ENCODE measurements at regions not wholly inside any gene's neighbourhood (a gene's known extent, or its start where the extent isn't known, plus 50 kb on each side); places are given as distances from the start of the nearest gene placed in this dataset.

GRCh38 chr3:78519281-78519680 is 1248.5 kb downstream of the ROBO1 start:
- H3K9me3 ChIP-seq (ENCODE audit: insufficient read depth, low read length): no peaks in the 10 kb centered on the region
- no peaks in the 10 kb centered on the region for H3F3A ChIP-seq (ENCODE audit: insufficient read depth)
- H2AFZ ChIP-seq (ENCODE audit: low read depth, low read length, severe bottlenecking): no peak overlapping the region
- no peak overlapping the region for H3K4me3 ChIP-seq (ENCODE audit: insufficient read depth, low read length, poor library complexity, severe bottlenecking)
- no peaks in the 10 kb centered on the region; the same call in 1 of the 2 replicates for H3K36me3 ChIP-seq (ENCODE audit: low read length)
- no peak overlapping the region for H3K4me2 ChIP-seq (ENCODE audit: low read depth, low read length, poor library complexity, severe bottlenecking)
- H3K9ac ChIP-seq (ENCODE audit: low read length): no peak overlapping the region
- TF ChIP-seq CTCF (IDR thresholded peaks at IDR 0.05; ENCODE audit: insufficient read depth, low read length, poor library complexity, severe bottlenecking): no peak
- TF ChIP-seq EZH2phosphoT487 (conservative IDR thresholded peaks at IDR 0.05; ENCODE audit: low read length): no peak
- H3K27ac ChIP-seq (ENCODE audit: low read depth, low read length): no peak overlapping the region
- H3K9me2 ChIP-seq (replicated peaks; ENCODE audit: insufficient read depth, low read length): no peaks in the 10 kb centered on the region
- H3K27me3 ChIP-seq (ENCODE audit: low read length): no peaks in the 10 kb centered on the region
- H4K20me1 ChIP-seq (ENCODE audit: low read depth, low read length): no peaks in the 10 kb centered on the region
- no peaks in the 10 kb centered on the region for H3K79me2 ChIP-seq (ENCODE audit: insufficient read depth, low read length)

GRCh38 chr3:78529601-78530000 is 1238.2 kb downstream of the ROBO1 start:
- Histone ChIP-seq H3K9me2 (replicated peaks; ENCODE audit: insufficient read depth, low read length) (no peaks in the 10 kb centered on the region), H3K36me3 (ENCODE audit: low read length) (no peaks in the 10 kb centered on the region)

GRCh38 chr3:78540485-78540884 is 1227.3 kb downstream of the ROBO1 start:
- H3K36me3 ChIP-seq (ENCODE audit: low read length): no peaks in the 10 kb centered on the region

More at GRCh38 chr3:78529601-78530000, 1238.2 kb downstream of the ROBO1 start:
- no peaks in the 10 kb centered on the region for H3F3A ChIP-seq (ENCODE audit: insufficient read depth)
- no peak overlapping the region for H2AFZ ChIP-seq (ENCODE audit: low read depth, low read length, severe bottlenecking)
- no peaks in the 10 kb centered on the region for H3K79me2 ChIP-seq (ENCODE audit: insufficient read depth, low read length)
- H3K27me3 ChIP-seq (ENCODE audit: low read length): no peaks in the 10 kb centered on the region
- H3K4me3 ChIP-seq (ENCODE audit: insufficient read depth, low read length, poor library complexity, severe bottlenecking): no peak overlapping the region
- no peak overlapping the region for H3K4me2 ChIP-seq (ENCODE audit: low read depth, low read length, poor library complexity, severe bottlenecking)
- TF ChIP-seq EZH2phosphoT487 (conservative IDR thresholded peaks at IDR 0.05; ENCODE audit: low read length) (no peak), CTCF (IDR thresholded peaks at IDR 0.05; ENCODE audit: insufficient read depth, low read length, poor library complexity, severe bottlenecking) (no peak)
- H3K9me3 ChIP-seq (ENCODE audit: insufficient read depth, low read length): no peaks in the 10 kb centered on the region
- no peak overlapping the region for H3K9ac ChIP-seq (ENCODE audit: low read length)
- no peak overlapping the region for H3K27ac ChIP-seq (ENCODE audit: low read depth, low read length)
- no peaks in the 10 kb centered on the region for H4K20me1 ChIP-seq (ENCODE audit: low read depth, low read length)

More at GRCh38 chr3:78540485-78540884, 1227.3 kb downstream of the ROBO1 start:
- Histone ChIP-seq H4K20me1 (ENCODE audit: low read depth, low read length) (no peaks in the 10 kb centered on the region), H3K4me2 (ENCODE audit: low read depth, low read length, poor library complexity, severe bottlenecking) (no peak overlapping the region), H3K9me3 (ENCODE audit: insufficient read depth, low read length) (no peaks in the 10 kb centered on the region), H3K79me2 (ENCODE audit: insufficient read depth, low read length) (no peaks in the 10 kb centered on the region), H3K4me3 (ENCODE audit: insufficient read depth, low read length, poor library complexity, severe bottlenecking) (no peak overlapping the region), H3K27me3 (ENCODE audit: low read length) (no peaks in the 10 kb centered on the region), H2AFZ (ENCODE audit: low read depth, low read length, severe bottlenecking) (no peak overlapping the region), H3K9ac (ENCODE audit: low read length) (no peak overlapping the region), H3K9me2 (replicated peaks; ENCODE audit: insufficient read depth, low read length) (no peaks in the 10 kb centered on the region), H3K27ac (ENCODE audit: low read depth, low read length) (no peak overlapping the region), H3F3A (ENCODE audit: insufficient read depth) (no peaks in the 10 kb centered on the region)
- TF ChIP-seq CTCF (IDR thresholded peaks at IDR 0.05; ENCODE audit: insufficient read depth, low read length, poor library complexity, severe bottlenecking) (no peak), EZH2phosphoT487 (conservative IDR thresholded peaks at IDR 0.05; ENCODE audit: low read length) (no peak)
